ENCODE measurements at regions not wholly inside any gene's neighbourhood (a gene's known extent, or its start where the extent isn't known, plus 50 kb on each side); places are given as distances from the start of the nearest gene placed in this dataset.

DNA sequence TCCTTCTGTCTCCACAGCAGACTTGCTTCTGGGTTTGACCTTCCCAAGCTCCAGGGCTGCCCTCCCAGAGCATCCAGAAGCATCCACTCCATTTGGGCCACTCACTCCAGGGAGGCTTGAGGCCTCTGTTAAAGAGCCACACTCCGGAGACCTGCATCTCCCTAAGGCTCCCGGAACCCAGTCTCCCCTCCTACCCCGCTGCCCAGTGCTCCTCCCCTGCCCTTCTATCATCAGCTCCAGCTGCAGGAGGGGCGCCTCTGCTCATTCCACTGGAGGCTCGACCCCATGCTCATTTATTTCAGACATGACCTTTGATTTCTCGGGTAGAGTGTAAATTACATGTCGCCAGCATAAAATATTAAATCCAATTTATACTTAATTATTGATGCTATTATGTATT lies 142.5 kb downstream of the SYF2 start:
- Histone ChIP-seq H3K4me2 (replicated peaks; ENCODE audit: extremely low read depth, low read length, poor library complexity, severe bottlenecking) (no peak overlapping the region), H2AFZ (ENCODE audit: insufficient read depth, low read depth, low read length, poor library complexity, severe bottlenecking) (no peak overlapping the region), H3K4me1 (ENCODE audit: control insufficient read depth in 1 of 2, insufficient read depth in 2 of 2, low read length in 2 of 2) (no peaks in the 10 kb centered on the region), H3K27ac (ENCODE audit: low read depth in 1 of 2, low read length in 2 of 2) (no peak overlapping the region), H3K4me3 (replicated peaks in 1 of 3; ENCODE audit: low read depth in 2 of 3, low read length in 3 of 3) (no peak overlapping the region), H4K20me1 (ENCODE audit: insufficient read depth, low read length) (no peaks in the 10 kb centered on the region), H3K9me3 (replicated peaks in 1 of 2; ENCODE audit: control insufficient read depth in 1 of 2, insufficient read depth in 1 of 2, low read length in 2 of 2) (no peaks in the 10 kb centered on the region), H3K27me3 (ENCODE audit: control insufficient read depth in 2 of 2, insufficient read depth in 2 of 2, low read length in 2 of 2) (no peaks in the 10 kb centered on the region), H3K79me2 (ENCODE audit: insufficient read depth, low read length) (no peaks in the 10 kb centered on the region), H3K9ac (ENCODE audit: insufficient read depth, low read length, poor library complexity, severe bottlenecking) (no peak overlapping the region), H3K36me3 (replicated peaks in 1 of 2; ENCODE audit: control insufficient read depth in 1 of 2, insufficient read depth in 2 of 2, low read length in 2 of 2) (no peaks in the 10 kb centered on the region)
- no peak overlapping the region for H3K27ac Mint-ChIP-seq
- TF ChIP-seq, protein P1, sequence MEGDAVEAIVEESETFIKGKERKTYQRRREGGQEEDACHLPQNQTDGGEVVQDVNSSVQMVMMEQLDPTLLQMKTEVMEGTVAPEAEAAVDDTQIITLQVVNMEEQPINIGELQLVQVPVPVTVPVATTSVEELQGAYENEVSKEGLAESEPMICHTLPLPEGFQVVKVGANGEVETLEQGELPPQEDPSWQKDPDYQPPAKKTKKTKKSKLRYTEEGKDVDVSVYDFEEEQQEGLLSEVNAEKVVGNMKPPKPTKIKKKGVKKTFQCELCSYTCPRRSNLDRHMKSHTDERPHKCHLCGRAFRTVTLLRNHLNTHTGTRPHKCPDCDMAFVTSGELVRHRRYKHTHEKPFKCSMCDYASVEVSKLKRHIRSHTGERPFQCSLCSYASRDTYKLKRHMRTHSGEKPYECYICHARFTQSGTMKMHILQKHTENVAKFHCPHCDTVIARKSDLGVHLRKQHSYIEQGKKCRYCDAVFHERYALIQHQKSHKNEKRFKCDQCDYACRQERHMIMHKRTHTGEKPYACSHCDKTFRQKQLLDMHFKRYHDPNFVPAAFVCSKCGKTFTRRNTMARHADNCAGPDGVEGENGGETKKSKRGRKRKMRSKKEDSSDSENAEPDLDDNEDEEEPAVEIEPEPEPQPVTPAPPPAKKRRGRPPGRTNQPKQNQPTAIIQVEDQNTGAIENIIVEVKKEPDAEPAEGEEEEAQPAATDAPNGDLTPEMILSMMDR (IDR thresholded peaks at IDR 0.05) = no peak
- WGBS (ENCODE audit: insufficient coverage) = 95% methylated on average over 3 of the region's 7 CpGs
- no peak for DNase-seq
- no peaks in the 10 kb centered on the region for H3K36me3 Mint-ChIP-seq
- intact Hi-C loops (cut with micrococcal nuclease) = no loop called here
- H3K9me3 Mint-ChIP-seq = peaks cover 0 to 2% (median 0%) of the 10 kb centered on the region in 7 donors
- no peak overlapping the region for H3K4me3 Mint-ChIP-seq
- peaks cover 3 to 11% (median 5%) of the 10 kb centered on the region in 3 donors for H3K27me3 Mint-ChIP-seq (ENCODE audit: low read depth in 3 of 3)
- peaks cover 3% of the 10 kb centered on the region for H3K4me1 Mint-ChIP-seq

DNA sequence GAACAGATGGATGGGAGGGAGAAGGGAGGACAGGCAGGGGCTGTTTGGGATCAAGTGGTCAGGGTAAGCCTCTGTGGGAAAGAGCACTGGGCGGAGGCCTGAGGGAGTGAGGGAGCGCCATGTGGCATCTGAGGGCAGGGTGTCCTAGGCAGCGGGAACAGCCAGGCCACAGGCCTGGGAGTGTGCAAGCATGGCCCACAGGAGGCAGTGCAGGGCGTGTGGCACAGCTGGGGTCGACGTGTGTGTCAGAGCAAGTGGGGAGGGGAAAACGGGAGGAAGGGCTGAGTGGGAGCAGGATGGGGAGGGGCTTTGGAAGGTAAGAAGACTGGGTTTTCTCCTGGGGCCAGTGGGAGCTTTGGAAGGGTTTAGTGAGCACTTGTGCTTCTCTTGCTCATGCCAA lies 143.4 kb downstream of the SYF2 start:
- peaks cover 3 to 7% (median 5%) of the 10 kb centered on the region in 3 donors for H3K27me3 Mint-ChIP-seq (ENCODE audit: low read depth in 3 of 3)

More for the DNA sequence above, 143.4 kb downstream of the SYF2 start:
- H3K4me1 Mint-ChIP-seq = peaks cover 3% of the 10 kb centered on the region
- no peak for DNase-seq
- peak overlapping the region in 1 of 2 donors; percentile 2 for H3K4me3 Mint-ChIP-seq
- Histone ChIP-seq H3K4me3 (replicated peaks in 1 of 3; ENCODE audit: low read depth in 2 of 3, low read length in 3 of 3) (no peak overlapping the region), H3K36me3 (replicated peaks in 1 of 2; ENCODE audit: control insufficient read depth in 1 of 2, insufficient read depth in 2 of 2, low read length in 2 of 2) (no peaks in the 10 kb centered on the region), H3K27me3 (ENCODE audit: control insufficient read depth in 2 of 2, insufficient read depth in 2 of 2, low read length in 2 of 2) (no peaks in the 10 kb centered on the region), H3K27ac (ENCODE audit: low read depth in 1 of 2, low read length in 2 of 2) (no peak overlapping the region), H2AFZ (ENCODE audit: insufficient read depth, low read depth, low read length, poor library complexity, severe bottlenecking) (no peak overlapping the region), H3K79me2 (ENCODE audit: insufficient read depth, low read length) (no peaks in the 10 kb centered on the region), H3K9me3 (replicated peaks in 1 of 2; ENCODE audit: control insufficient read depth in 1 of 2, insufficient read depth in 1 of 2, low read length in 2 of 2) (no peaks in the 10 kb centered on the region), H3K4me1 (ENCODE audit: control insufficient read depth in 1 of 2, insufficient read depth in 2 of 2, low read length in 2 of 2) (no peaks in the 10 kb centered on the region), H4K20me1 (ENCODE audit: insufficient read depth, low read length) (no peaks in the 10 kb centered on the region), H3K9ac (ENCODE audit: insufficient read depth, low read length, poor library complexity, severe bottlenecking) (no peak overlapping the region), H3K4me2 (replicated peaks; ENCODE audit: extremely low read depth, low read length, poor library complexity, severe bottlenecking) (no peak overlapping the region)
- H3K9me3 Mint-ChIP-seq = peaks cover 0 to 2% (median 0%) of the 10 kb centered on the region in 7 donors
- 96% methylated on average over 3 of the region's 7 CpGs for WGBS (ENCODE audit: insufficient coverage)
- TF ChIP-seq, protein P1 (IDR thresholded peaks at IDR 0.05) = no peak
- intact Hi-C loops (cut with micrococcal nuclease) = no loop called here
- H3K36me3 Mint-ChIP-seq = no peaks in the 10 kb centered on the region
- peak overlapping the region in 1 of 7 donors; percentile 18 for H3K27ac Mint-ChIP-seq
